ENCODE measurements at regions not wholly inside any gene's neighbourhood (a gene's known extent, or its start where the extent isn't known, plus 50 kb on each side); places are given as distances from the start of the nearest gene placed in this dataset.

- no peak overlapping the region for H3K4me3 ChIP-seq (ENCODE audit: low read depth, poor library complexity, severe bottlenecking)
- intact Hi-C loops (cut with DNase I; ENCODE audit: low total_unique reads): no loop called here
- WGBS, 2 donors: 37 to 44% methylated on average over 2 of the region's 2 CpGs
- DNase-seq (ENCODE audit: low spot score in 2 of 2): no peak
- TF ChIP-seq POLR2A (IDR thresholded peaks at IDR 0.05): no peak
- no peak for TF ChIP-seq CTCF (IDR thresholded peaks at IDR 0.05)
Measured at GRCh38 chrX:149992918-149993317, 54.6 kb upstream of the EOLA2 start.

DNA sequence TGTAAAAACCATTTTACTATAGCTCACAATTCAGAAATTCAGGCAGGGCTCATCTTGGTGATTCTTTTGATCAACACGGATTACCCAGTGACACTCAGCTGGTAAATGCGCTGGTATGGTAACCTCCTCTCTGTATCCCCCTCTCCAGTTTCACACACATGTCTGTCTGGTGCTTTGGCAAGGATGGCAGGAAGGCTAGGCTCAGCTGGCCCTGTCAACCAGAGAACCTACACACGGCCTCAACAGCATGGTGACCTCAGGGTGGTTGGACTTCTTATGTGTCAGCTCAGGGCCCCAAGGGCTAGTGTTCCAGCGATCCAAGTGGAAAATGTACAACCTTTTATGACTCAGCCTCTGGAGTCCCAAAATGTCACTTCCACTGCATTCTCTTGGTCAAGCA, 55.7 kb upstream of the EOLA2 start:
- intact Hi-C loops (cut with DNase I; ENCODE audit: low total_unique reads): no loop called here
- no peak for DNase-seq (ENCODE audit: low spot score in 2 of 2)
- no peak overlapping the region for H3K4me3 ChIP-seq (ENCODE audit: low read depth, poor library complexity, severe bottlenecking)
- 94 to 96% methylated on average over 4 of the region's 4 CpGs for WGBS, 2 donors
- no peak for TF ChIP-seq CTCF (IDR thresholded peaks at IDR 0.05)
- no peak for TF ChIP-seq POLR2A (IDR thresholded peaks at IDR 0.05)

DNA sequence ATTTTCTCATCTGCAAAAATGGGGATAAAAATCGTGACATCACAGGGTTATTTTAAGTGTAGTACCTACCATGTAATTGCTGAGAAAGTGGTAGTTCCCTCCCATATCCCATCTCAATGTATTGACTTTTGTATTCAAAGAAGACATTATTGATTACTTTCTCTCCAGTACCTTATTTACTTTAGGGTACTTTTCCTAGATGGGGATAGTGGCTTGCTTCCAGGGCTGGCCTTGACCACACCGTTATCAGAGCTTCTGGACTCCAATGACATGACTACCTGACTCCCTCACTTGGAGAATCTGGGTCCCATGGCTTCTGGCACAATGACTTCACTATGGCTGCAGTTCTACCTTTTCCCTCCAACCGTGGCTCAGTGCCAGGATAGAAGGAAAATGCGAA, 58.2 kb upstream of the EOLA2 start:
- WGBS, 2 donors: 70 to 85% methylated on average over 4 of the region's 4 CpGs

DNA sequence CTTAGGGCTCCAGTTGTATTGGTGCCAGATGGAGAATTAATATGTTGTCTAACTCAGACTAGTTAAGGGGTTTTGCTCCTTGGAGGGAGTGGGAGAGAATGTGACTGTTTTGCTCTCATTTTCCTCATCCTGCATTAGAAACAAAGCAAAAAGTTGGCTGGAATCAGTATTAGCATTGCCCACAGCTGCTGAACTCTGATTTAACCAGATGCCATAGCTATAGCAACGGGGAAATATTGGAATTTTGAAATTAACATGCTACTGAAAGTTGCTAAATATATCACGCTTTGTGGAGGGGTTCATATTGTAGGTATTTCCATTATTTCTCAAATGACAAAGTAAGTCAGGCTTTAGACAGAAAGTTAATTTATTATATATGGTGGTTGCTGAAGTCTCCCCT, 66.7 kb upstream of the EOLA2 start:
- intact Hi-C loops (cut with DNase I; ENCODE audit: low total_unique reads): loop anchor here (10.0 kb wide), 1 partner anchor 960 kb away; no protein-coding TSS in a partner anchor
- TF ChIP-seq POLR2A (IDR thresholded peaks at IDR 0.05): no peak
- TF ChIP-seq CTCF (IDR thresholded peaks at IDR 0.05): no peak
- 50 to 69% methylated on average over 2 of the region's 2 CpGs for WGBS, 2 donors
- DNase-seq (ENCODE audit: low spot score in 2 of 2): no peak
- no peak overlapping the region for H3K4me3 ChIP-seq (ENCODE audit: low read depth, poor library complexity, severe bottlenecking)

More for the DNA sequence above, 58.2 kb upstream of the EOLA2 start:
- intact Hi-C loops (cut with DNase I; ENCODE audit: low total_unique reads): no loop called here
- no peak for DNase-seq (ENCODE audit: low spot score in 2 of 2)
- TF ChIP-seq CTCF (IDR thresholded peaks at IDR 0.05) (no peak), POLR2A (IDR thresholded peaks at IDR 0.05) (no peak)
- no peak overlapping the region for H3K4me3 ChIP-seq (ENCODE audit: low read depth, poor library complexity, severe bottlenecking)

DNA sequence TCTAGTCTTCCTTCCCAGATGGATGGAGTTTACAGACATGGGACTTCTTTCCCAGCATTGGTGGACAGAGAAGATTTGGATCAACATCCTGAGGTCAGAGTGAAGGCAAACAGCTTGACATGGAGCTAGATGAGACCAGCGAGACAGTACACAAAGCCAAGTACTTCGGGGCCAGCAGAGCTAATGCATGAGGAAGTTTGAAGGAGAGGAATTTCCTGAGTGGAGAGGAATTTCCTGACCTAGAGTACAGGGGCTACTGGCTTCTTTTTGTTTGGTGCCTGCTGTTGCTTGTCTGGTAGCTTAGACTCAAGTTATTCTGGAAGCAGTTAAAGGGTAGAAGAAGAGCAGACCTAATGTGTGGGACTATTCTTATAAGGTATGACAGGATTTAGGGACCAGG, 69.1 kb upstream of the EOLA2 start:
- intact Hi-C loops (cut with DNase I; ENCODE audit: low total_unique reads): loop anchor here (10.0 kb wide), 1 partner anchor 963 kb away; no protein-coding TSS in a partner anchor
- H3K4me3 ChIP-seq (ENCODE audit: low read depth, poor library complexity, severe bottlenecking): no peak overlapping the region
- TF ChIP-seq CTCF (IDR thresholded peaks at IDR 0.05) (no peak), POLR2A (IDR thresholded peaks at IDR 0.05) (no peak)
- 78% methylated on average over 2 of the region's 2 CpGs for WGBS, 2 donors
- DNase-seq (ENCODE audit: low spot score in 2 of 2): no peak

- no peak overlapping the region for H3K4me3 ChIP-seq (ENCODE audit: low read depth, poor library complexity, severe bottlenecking)
- no peak for DNase-seq (ENCODE audit: low spot score in 2 of 2)
- TF ChIP-seq POLR2A (IDR thresholded peaks at IDR 0.05): no peak
- no peak for TF ChIP-seq CTCF (IDR thresholded peaks at IDR 0.05)
- intact Hi-C loops (cut with DNase I; ENCODE audit: low total_unique reads): no loop called here
- WGBS, 2 donors: 65 to 67% methylated on average over 3 of the region's 3 CpGs
Measured at GRCh38 chrX:150012647-150013381, 74.5 kb upstream of the EOLA2 start.
